ENCODE measurements at regions not wholly inside any gene's neighbourhood (a gene's known extent, or its start where the extent isn't known, plus 50 kb on each side); places are given as distances from the start of the nearest gene placed in this dataset.

DNA sequence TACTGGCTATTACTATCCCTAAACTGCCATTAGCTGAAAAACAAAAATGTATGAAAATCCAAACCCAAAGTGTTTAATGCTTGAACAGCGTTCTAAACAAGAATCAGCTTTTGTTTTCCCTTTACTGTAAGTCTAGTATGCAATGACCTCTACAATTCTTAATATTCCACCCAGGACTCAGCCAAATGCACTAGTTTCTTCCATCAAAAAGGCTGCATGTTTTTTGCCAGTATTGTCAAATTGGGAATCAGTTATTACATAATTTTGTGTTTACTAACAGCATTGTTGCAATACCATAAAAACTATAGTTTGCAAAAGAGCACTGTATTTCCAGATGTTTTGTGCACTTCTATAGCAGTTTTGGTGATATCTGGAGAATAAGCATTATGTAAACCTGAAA is 634.5 kb downstream of the LTN1 start:
- no peaks in the 10 kb centered on the region for H3K36me3 Mint-ChIP-seq
- no peaks in the 10 kb centered on the region for H3K27me3 Mint-ChIP-seq (ENCODE audit: insufficient read depth, low read depth)

DNA sequence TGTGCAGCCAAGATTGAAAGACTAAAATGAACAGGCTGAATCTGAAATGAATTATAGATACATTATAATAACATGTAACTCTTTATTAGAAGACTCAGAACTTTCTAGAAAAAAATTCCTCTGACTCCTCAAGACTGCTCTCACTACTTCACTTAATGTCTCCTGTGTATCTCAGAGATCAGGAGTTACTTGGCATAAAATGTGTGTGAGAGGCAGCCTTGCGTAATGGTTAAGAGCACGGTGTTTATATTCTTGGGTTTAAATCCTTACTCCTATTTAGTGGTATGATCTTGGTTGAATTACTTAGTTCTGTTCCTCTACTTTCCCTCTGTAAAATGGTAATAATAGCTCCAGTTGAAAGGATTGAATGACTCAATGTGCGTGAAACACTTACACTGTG is 634.9 kb downstream of the LTN1 start:
- TF ChIP-seq EZH2 (IDR thresholded peaks at IDR 0.05) (no peak), EZH2phosphoT487 (IDR thresholded peaks at IDR 0.05) (no peak)
- TF ChIP-seq, protein P1, sequence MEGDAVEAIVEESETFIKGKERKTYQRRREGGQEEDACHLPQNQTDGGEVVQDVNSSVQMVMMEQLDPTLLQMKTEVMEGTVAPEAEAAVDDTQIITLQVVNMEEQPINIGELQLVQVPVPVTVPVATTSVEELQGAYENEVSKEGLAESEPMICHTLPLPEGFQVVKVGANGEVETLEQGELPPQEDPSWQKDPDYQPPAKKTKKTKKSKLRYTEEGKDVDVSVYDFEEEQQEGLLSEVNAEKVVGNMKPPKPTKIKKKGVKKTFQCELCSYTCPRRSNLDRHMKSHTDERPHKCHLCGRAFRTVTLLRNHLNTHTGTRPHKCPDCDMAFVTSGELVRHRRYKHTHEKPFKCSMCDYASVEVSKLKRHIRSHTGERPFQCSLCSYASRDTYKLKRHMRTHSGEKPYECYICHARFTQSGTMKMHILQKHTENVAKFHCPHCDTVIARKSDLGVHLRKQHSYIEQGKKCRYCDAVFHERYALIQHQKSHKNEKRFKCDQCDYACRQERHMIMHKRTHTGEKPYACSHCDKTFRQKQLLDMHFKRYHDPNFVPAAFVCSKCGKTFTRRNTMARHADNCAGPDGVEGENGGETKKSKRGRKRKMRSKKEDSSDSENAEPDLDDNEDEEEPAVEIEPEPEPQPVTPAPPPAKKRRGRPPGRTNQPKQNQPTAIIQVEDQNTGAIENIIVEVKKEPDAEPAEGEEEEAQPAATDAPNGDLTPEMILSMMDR (IDR thresholded peaks at IDR 0.05), result no peak
- Histone ChIP-seq H3K27ac (no peak overlapping the region), H3K4me1 (no peaks in the 10 kb centered on the region), H3K79me2 (ENCODE audit: low read depth) (no peaks in the 10 kb centered on the region), H3K27me3 (no peaks in the 10 kb centered on the region), H3K4me2 (no peak overlapping the region), H2AFZ (replicated peaks) (no peak overlapping the region), H3K9me3 (ENCODE audit: low read depth) (no peaks in the 10 kb centered on the region), H3K36me3 (no peaks in the 10 kb centered on the region), H3F3A (ENCODE audit: low read depth) (no peaks in the 10 kb centered on the region), H3K4me3 (no peak overlapping the region), H4K20me1 (ENCODE audit: low read depth) (no peaks in the 10 kb centered on the region), H3K9ac (no peak overlapping the region)
- no peaks in the 10 kb centered on the region for H3K9me3 Mint-ChIP-seq
- no peaks in the 10 kb centered on the region for H3K4me1 Mint-ChIP-seq
- H3K27me3 Mint-ChIP-seq (ENCODE audit: insufficient read depth, low read depth), result no peaks in the 10 kb centered on the region
- no peak overlapping the region for H3K4me3 Mint-ChIP-seq
- no peaks in the 10 kb centered on the region for H3K36me3 Mint-ChIP-seq
- DNase-seq (ENCODE audit: low spot score), result no peak
- no peak overlapping the region for H3K27ac Mint-ChIP-seq

More for the DNA sequence above, 634.5 kb downstream of the LTN1 start:
- no peak overlapping the region for H3K4me3 Mint-ChIP-seq
- Histone ChIP-seq H3K9me3 (ENCODE audit: low read depth) (no peaks in the 10 kb centered on the region), H3F3A (ENCODE audit: low read depth) (no peaks in the 10 kb centered on the region), H3K79me2 (ENCODE audit: low read depth) (no peaks in the 10 kb centered on the region), H3K27me3 (no peaks in the 10 kb centered on the region), H3K27ac (no peak overlapping the region), H3K4me1 (no peaks in the 10 kb centered on the region), H3K4me3 (no peak overlapping the region), H3K36me3 (no peaks in the 10 kb centered on the region), H2AFZ (replicated peaks) (no peak overlapping the region), H3K4me2 (no peak overlapping the region), H4K20me1 (ENCODE audit: low read depth) (no peaks in the 10 kb centered on the region), H3K9ac (no peak overlapping the region)
- no peaks in the 10 kb centered on the region for H3K9me3 Mint-ChIP-seq
- DNase-seq (ENCODE audit: low spot score), result no peak
- H3K27ac Mint-ChIP-seq, result no peak overlapping the region
- H3K4me1 Mint-ChIP-seq, result no peaks in the 10 kb centered on the region
- TF ChIP-seq EZH2 (IDR thresholded peaks at IDR 0.05), result no peak
- TF ChIP-seq, protein P1 (IDR thresholded peaks at IDR 0.05), result no peak
- TF ChIP-seq EZH2phosphoT487 (IDR thresholded peaks at IDR 0.05), result no peak

- Histone ChIP-seq H3K9me3 (ENCODE audit: low read depth) (no peaks in the 10 kb centered on the region), H3K4me1 (no peaks in the 10 kb centered on the region), H2AFZ (replicated peaks) (no peak overlapping the region), H4K20me1 (ENCODE audit: low read depth) (no peaks in the 10 kb centered on the region), H3F3A (ENCODE audit: low read depth) (no peaks in the 10 kb centered on the region), H3K36me3 (no peaks in the 10 kb centered on the region), H3K27me3 (no peaks in the 10 kb centered on the region), H3K27ac (no peak overlapping the region), H3K9ac (no peak overlapping the region), H3K79me2 (ENCODE audit: low read depth) (no peaks in the 10 kb centered on the region), H3K4me3 (no peak overlapping the region), H3K4me2 (no peak overlapping the region)
- H3K27me3 Mint-ChIP-seq (ENCODE audit: insufficient read depth, low read depth), result no peaks in the 10 kb centered on the region
- no peaks in the 10 kb centered on the region for H3K9me3 Mint-ChIP-seq
- H3K36me3 Mint-ChIP-seq, result no peaks in the 10 kb centered on the region
- TF ChIP-seq EZH2 (IDR thresholded peaks at IDR 0.05) (no peak), EZH2phosphoT487 (IDR thresholded peaks at IDR 0.05) (no peak)
- TF ChIP-seq, protein P1 (IDR thresholded peaks at IDR 0.05), result no peak
- no peak for DNase-seq (ENCODE audit: low spot score)
- H3K27ac Mint-ChIP-seq, result no peak overlapping the region
- H3K4me3 Mint-ChIP-seq, result no peak overlapping the region
- H3K4me1 Mint-ChIP-seq, result no peaks in the 10 kb centered on the region
Observed at GRCh38 chr21:28356422-28356821, 636.3 kb downstream of the LTN1 start.
